ENCODE measurements at regions not wholly inside any gene's neighbourhood (a gene's known extent, or its start where the extent isn't known, plus 50 kb on each side); places are given as distances from the start of the nearest gene placed in this dataset.
"Not testable (repeated sequence)": the region's sequence is repeated elsewhere in the genome, so short reads cannot be mapped to it uniquely, and the experiment has no call there.

- no peak for DNase-seq
Observed at GRCh38 chr14:86305058-86305457, 775.1 kb downstream of the FLRT2 start.

GRCh38 chr14:86299994-86300393, 770.0 kb downstream of the FLRT2 start:
- no peak for DNase-seq

GRCh38 chr14:86296173-86296572, 766.2 kb downstream of the FLRT2 start:
- DNase-seq: peak; percentile 73

GRCh38 chr14:86288336-86288735, 758.4 kb downstream of the FLRT2 start:
- no peak for DNase-seq

- DNase-seq: no peak
Observed at GRCh38 chr14:86279405-86279804, 749.5 kb downstream of the FLRT2 start.

GRCh38 chr14:86257973-86258372, 728.0 kb downstream of the FLRT2 start:
- no peak for DNase-seq

- DNase-seq: no peak
Observed at GRCh38 chr14:86243158-86243557, 713.2 kb downstream of the FLRT2 start.

- no peak for DNase-seq
Observed at GRCh38 chr14:86237733-86238132, 707.8 kb downstream of the FLRT2 start.

GRCh38 chr14:86221755-86222154, 691.8 kb downstream of the FLRT2 start:
- no peak for DNase-seq

GRCh38 chr14:86221000-86221399, 691.1 kb downstream of the FLRT2 start:
- DNase-seq: no peak

GRCh38 chr14:86217523-86217922, 687.6 kb downstream of the FLRT2 start:
- DNase-seq: no peak

- DNase-seq: no peak
Observed at GRCh38 chr14:86203843-86204242, 673.9 kb downstream of the FLRT2 start.

GRCh38 chr14:86196471-86196870, 666.5 kb downstream of the FLRT2 start:
- no peak for DNase-seq

- no peak for DNase-seq
Observed at GRCh38 chr14:86193756-86194155, 663.8 kb downstream of the FLRT2 start.

GRCh38 chr14:86179980-86180379, 650.0 kb downstream of the FLRT2 start:
- no peak for DNase-seq

GRCh38 chr14:86168371-86168770, 638.4 kb downstream of the FLRT2 start:
- no peak for DNase-seq

- DNase-seq: no peak
Observed at GRCh38 chr14:86166541-86166940, 636.6 kb downstream of the FLRT2 start.

GRCh38 chr14:86153480-86153879, 623.5 kb downstream of the FLRT2 start:
- DNase-seq: peak; percentile 96

GRCh38 chr14:86143248-86143647, 613.3 kb downstream of the FLRT2 start:
- no peak for DNase-seq

GRCh38 chr14:86141966-86142365, 612.0 kb downstream of the FLRT2 start:
- DNase-seq: no peak

GRCh38 chr14:86129426-86129825, 599.5 kb downstream of the FLRT2 start:
- peak; percentile 96 for DNase-seq

- no peak for DNase-seq
Observed at GRCh38 chr14:86124328-86124727, 594.4 kb downstream of the FLRT2 start.

GRCh38 chr14:86115972-86116371, 586.0 kb downstream of the FLRT2 start:
- no peak for DNase-seq

- DNase-seq: not testable (repeated sequence)
Observed at GRCh38 chr14:86110871-86111270, 580.9 kb downstream of the FLRT2 start.

GRCh38 chr14:86104691-86105265, 574.8 kb downstream of the FLRT2 start:
- DNase-seq: no peak

GRCh38 chr14:86094512-86094911, 564.6 kb downstream of the FLRT2 start:
- DNase-seq: no peak
